ENCODE measurements at regions not wholly inside any gene's neighbourhood (a gene's known extent, or its start where the extent isn't known, plus 50 kb on each side); places are given as distances from the start of the nearest gene placed in this dataset.

DNA sequence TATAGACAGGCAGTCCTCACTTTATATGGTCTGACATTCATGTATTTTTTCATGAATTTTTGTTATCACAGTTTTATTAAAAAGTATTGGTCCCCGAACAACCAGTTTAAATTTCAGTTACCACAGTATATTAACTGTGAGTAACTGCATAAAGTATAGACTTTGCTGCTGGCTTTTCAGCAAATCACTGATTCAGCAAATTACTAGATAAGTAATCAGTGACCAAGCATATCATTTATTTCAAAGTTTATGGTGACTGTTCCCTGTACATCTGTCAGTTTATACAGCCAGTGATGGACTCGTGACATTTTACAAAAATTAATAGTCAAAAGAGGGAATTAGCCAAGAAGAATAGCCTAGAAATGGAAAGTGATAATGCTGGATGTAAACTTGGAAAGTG is 266.7 kb upstream of the CHRM2 start:
- H3K4me3 ChIP-seq (ENCODE audit: low read depth in 1 of 3, low read length in 3 of 3), result no peak overlapping the region
- no peaks in the 10 kb centered on the region for H3K9me3 ChIP-seq (ENCODE audit: control insufficient read depth in 4 of 4, low read length in 3 of 4)
- no peak for TF ChIP-seq NR2F2 (IDR thresholded peaks at IDR 0.05)
- no peak for TF ChIP-seq RAD21 (IDR thresholded peaks at IDR 0.05)
- no peaks in the 10 kb centered on the region for H3K36me3 ChIP-seq (ENCODE audit: control insufficient read depth in 4 of 4, insufficient read depth in 3 of 4, low read depth in 1 of 4, low read length in 3 of 4)
- WGBS, result 50% methylated on average over 2 of the region's 2 CpGs
- no peaks in the 10 kb centered on the region for H3K4me1 ChIP-seq (ENCODE audit: control insufficient read depth in 4 of 4, insufficient read depth in 4 of 4, low read length in 3 of 4)
- H3K27me3 ChIP-seq (ENCODE audit: control insufficient read depth in 4 of 4, insufficient read depth in 4 of 4, low read length in 3 of 4), result no peaks in the 10 kb centered on the region
- no peak overlapping the region for H3K27ac ChIP-seq (ENCODE audit: low read depth in 1 of 2, low read length in 2 of 2)
- no peak for DNase-seq (ENCODE audit: low spot score)
- no peak overlapping the region for H3K9ac ChIP-seq (ENCODE audit: low read depth in 1 of 2, low read length in 2 of 2)

DNA sequence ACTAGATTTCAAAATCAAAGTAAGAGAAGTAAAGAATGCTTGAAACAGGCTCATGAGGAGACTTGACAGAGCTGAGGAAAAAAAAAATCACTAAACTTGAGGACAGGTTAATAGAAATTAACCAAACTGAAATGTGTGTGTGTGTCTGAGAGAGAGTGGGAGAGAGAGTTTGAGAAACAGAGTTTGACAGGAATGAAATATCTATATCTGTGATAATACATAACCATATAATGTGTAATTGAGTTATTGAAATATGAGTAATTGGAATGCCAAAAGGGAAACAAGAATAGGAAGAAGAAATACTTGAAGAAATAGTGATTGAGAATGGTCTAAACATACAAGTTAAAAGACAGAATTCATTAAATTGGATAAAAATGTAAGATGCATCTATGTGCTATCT is 268.0 kb upstream of the CHRM2 start:
- H3K4me1 ChIP-seq (ENCODE audit: control insufficient read depth in 4 of 4, insufficient read depth in 4 of 4, low read length in 3 of 4), result no peaks in the 10 kb centered on the region
- H3K9ac ChIP-seq (ENCODE audit: low read depth in 1 of 2, low read length in 2 of 2), result no peak overlapping the region
- no peak overlapping the region for H3K27ac ChIP-seq (ENCODE audit: low read depth in 1 of 2, low read length in 2 of 2)
- no peak overlapping the region for H3K4me3 ChIP-seq (ENCODE audit: low read depth in 1 of 3, low read length in 3 of 3)
- no peaks in the 10 kb centered on the region for H3K9me3 ChIP-seq (ENCODE audit: control insufficient read depth in 4 of 4, low read length in 3 of 4)
- no peaks in the 10 kb centered on the region for H3K27me3 ChIP-seq (ENCODE audit: control insufficient read depth in 4 of 4, insufficient read depth in 4 of 4, low read length in 3 of 4)
- TF ChIP-seq TAF1 (conservative IDR thresholded peaks at IDR 0.05), result no peak
- TF ChIP-seq RXRA (IDR thresholded peaks at IDR 0.05), result no peak
- TF ChIP-seq EGR1 (IDR thresholded peaks at IDR 0.05; ENCODE audit: low read depth in 2 of 2), result no peak
- no peak for TF ChIP-seq FOXA2 (IDR thresholded peaks at IDR 0.05)
- TF ChIP-seq, protein P1, sequence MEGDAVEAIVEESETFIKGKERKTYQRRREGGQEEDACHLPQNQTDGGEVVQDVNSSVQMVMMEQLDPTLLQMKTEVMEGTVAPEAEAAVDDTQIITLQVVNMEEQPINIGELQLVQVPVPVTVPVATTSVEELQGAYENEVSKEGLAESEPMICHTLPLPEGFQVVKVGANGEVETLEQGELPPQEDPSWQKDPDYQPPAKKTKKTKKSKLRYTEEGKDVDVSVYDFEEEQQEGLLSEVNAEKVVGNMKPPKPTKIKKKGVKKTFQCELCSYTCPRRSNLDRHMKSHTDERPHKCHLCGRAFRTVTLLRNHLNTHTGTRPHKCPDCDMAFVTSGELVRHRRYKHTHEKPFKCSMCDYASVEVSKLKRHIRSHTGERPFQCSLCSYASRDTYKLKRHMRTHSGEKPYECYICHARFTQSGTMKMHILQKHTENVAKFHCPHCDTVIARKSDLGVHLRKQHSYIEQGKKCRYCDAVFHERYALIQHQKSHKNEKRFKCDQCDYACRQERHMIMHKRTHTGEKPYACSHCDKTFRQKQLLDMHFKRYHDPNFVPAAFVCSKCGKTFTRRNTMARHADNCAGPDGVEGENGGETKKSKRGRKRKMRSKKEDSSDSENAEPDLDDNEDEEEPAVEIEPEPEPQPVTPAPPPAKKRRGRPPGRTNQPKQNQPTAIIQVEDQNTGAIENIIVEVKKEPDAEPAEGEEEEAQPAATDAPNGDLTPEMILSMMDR (IDR thresholded peaks at IDR 0.05; ENCODE audit: low read depth, low read length, missing input control), result no peak
- no peak for TF ChIP-seq SP1 (IDR thresholded peaks at IDR 0.05)
- TF ChIP-seq JUND (IDR thresholded peaks at IDR 0.05), result no peak
- TF ChIP-seq, protein P2, sequence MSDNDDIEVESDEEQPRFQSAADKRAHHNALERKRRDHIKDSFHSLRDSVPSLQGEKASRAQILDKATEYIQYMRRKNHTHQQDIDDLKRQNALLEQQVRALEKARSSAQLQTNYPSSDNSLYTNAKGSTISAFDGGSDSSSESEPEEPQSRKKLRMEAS (IDR thresholded peaks at IDR 0.05), result no peak
- no peak for TF ChIP-seq YY1 (IDR thresholded peaks at IDR 0.05)
- TF ChIP-seq, protein P3, sequence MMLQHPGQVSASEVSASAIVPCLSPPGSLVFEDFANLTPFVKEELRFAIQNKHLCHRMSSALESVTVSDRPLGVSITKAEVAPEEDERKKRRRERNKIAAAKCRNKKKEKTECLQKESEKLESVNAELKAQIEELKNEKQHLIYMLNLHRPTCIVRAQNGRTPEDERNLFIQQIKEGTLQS (IDR thresholded peaks at IDR 0.05), result no peak
- TF ChIP-seq, protein P4, sequence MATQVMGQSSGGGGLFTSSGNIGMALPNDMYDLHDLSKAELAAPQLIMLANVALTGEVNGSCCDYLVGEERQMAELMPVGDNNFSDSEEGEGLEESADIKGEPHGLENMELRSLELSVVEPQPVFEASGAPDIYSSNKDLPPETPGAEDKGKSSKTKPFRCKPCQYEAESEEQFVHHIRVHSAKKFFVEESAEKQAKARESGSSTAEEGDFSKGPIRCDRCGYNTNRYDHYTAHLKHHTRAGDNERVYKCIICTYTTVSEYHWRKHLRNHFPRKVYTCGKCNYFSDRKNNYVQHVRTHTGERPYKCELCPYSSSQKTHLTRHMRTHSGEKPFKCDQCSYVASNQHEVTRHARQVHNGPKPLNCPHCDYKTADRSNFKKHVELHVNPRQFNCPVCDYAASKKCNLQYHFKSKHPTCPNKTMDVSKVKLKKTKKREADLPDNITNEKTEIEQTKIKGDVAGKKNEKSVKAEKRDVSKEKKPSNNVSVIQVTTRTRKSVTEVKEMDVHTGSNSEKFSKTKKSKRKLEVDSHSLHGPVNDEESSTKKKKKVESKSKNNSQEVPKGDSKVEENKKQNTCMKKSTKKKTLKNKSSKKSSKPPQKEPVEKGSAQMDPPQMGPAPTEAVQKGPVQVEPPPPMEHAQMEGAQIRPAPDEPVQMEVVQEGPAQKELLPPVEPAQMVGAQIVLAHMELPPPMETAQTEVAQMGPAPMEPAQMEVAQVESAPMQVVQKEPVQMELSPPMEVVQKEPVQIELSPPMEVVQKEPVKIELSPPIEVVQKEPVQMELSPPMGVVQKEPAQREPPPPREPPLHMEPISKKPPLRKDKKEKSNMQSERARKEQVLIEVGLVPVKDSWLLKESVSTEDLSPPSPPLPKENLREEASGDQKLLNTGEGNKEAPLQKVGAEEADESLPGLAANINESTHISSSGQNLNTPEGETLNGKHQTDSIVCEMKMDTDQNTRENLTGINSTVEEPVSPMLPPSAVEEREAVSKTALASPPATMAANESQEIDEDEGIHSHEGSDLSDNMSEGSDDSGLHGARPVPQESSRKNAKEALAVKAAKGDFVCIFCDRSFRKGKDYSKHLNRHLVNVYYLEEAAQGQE (IDR thresholded peaks at IDR 0.05), result no peak
- TF ChIP-seq HNF4A (conservative IDR thresholded peaks at IDR 0.05), result no peak
- TF ChIP-seq GABPA (IDR thresholded peaks at IDR 0.05 in 1 of 2, conservative IDR thresholded peaks at IDR 0.05 in 1 of 2), result no peak
- no peak for TF ChIP-seq RAD21 (IDR thresholded peaks at IDR 0.05)
- no peak for TF ChIP-seq FOXA1 (IDR thresholded peaks at IDR 0.05)
- TF ChIP-seq HNF4G (IDR thresholded peaks at IDR 0.05), result no peak
- TF ChIP-seq, protein P5, sequence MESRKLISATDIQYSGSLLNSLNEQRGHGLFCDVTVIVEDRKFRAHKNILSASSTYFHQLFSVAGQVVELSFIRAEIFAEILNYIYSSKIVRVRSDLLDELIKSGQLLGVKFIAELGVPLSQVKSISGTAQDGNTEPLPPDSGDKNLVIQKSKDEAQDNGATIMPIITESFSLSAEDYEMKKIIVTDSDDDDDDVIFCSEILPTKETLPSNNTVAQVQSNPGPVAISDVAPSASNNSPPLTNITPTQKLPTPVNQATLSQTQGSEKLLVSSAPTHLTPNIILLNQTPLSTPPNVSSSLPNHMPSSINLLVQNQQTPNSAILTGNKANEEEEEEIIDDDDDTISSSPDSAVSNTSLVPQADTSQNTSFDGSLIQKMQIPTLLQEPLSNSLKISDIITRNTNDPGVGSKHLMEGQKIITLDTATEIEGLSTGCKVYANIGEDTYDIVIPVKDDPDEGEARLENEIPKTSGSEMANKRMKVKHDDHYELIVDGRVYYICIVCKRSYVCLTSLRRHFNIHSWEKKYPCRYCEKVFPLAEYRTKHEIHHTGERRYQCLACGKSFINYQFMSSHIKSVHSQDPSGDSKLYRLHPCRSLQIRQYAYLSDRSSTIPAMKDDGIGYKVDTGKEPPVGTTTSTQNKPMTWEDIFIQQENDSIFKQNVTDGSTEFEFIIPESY (IDR thresholded peaks at IDR 0.05), result no peak
- no peak for TF ChIP-seq NR2F2 (IDR thresholded peaks at IDR 0.05)
- no peak for DNase-seq (ENCODE audit: low spot score)
- H3K36me3 ChIP-seq (ENCODE audit: control insufficient read depth in 4 of 4, insufficient read depth in 3 of 4, low read depth in 1 of 4, low read length in 3 of 4), result no peaks in the 10 kb centered on the region

Data from liver (tissue), 8 donors.